NCI-H524 (cell line): ENCODE measurements at regions not wholly inside any gene's neighbourhood (a gene's known extent, or its start where the extent isn't known, plus 50 kb on each side); places are given as distances from the start of the nearest gene placed in this dataset.

Source experiments
- DNase-seq, 2 experiments: peaks; one replicate each; lab custom pipeline; 2025; lab: John Stamatoyannopoulos, UW

GRCh38 chr5:73339051-73339575 is 109.5 kb downstream of the FOXD1 start:
- DNase-seq: no peak

GRCh38 chr5:73338256-73339050 is 110.1 kb downstream of the FOXD1 start:
- DNase-seq: no peak

DNA sequence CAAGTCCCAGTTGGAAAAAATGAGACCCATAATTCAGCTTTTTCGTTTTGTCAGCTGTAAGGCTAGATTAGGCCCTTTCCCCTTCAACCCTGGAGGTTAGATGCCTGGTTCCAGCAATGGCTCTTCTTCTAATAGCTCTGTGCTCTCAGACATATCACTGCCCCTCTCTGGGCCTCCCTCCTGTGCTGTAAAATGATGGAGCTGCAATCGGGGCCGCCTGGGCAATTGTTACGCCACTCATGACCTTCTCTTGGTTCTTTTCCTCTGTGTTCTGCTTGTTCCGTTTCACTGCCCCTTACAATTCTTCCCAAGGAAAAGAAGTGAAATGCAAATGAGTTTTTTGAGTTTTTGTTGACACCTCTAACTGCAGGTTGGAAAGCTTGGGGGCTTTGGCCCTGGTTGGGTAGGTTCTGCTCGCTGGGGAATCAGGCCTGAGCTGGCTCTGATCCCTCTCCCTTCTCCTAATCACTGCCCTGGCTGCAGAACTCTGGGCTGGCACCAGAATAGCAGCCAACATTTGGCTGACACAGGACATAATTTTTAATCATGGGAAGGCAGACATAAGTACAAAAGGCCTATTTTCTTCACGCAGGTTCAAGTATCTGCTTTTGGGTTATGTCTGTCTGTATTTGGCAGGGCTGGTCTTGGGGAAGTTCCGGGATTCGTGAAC is 110.9 kb downstream of the FOXD1 start:
- no peak for DNase-seq

- DNase-seq: peak; percentile 32 to 72
Observed at GRCh38 chr5:73336366-73336765, 112.2 kb downstream of the FOXD1 start.

DNA sequence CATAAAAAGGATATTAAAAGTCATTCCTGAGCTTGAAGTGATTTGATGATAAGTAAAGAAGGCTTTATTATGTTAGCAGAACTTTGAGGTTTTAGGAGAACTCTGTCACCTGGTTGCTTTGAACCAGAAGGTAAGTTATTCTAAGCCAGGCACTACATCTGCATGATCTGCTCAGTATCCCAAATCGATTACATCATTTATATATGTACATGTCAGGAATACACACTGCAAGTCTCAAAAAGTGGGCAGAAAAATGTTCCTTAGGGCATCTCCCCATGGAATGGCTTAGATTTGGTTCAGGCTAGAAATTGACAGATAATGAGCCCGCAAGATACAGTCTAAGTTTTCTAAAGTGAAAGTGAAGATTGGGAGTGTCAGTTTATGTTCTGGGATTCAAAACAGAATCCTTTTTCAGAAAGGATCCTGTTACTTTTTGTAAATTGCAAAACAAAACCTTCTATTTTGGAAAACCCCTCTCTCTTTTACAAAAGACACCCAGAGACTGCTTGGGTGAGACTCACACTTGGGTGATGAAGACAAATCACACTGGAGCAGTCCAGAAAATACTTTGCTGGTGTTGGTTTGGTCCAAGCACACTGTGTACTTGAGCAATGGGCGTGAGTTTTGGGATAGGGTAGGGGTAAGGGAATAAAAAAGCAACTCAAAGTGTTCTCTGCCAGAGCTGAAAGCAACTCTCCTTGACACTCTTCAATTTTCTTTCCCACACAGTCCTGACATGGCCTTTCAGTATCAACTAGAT is 114.5 kb downstream of the FOXD1 start:
- no peak for DNase-seq

DNA sequence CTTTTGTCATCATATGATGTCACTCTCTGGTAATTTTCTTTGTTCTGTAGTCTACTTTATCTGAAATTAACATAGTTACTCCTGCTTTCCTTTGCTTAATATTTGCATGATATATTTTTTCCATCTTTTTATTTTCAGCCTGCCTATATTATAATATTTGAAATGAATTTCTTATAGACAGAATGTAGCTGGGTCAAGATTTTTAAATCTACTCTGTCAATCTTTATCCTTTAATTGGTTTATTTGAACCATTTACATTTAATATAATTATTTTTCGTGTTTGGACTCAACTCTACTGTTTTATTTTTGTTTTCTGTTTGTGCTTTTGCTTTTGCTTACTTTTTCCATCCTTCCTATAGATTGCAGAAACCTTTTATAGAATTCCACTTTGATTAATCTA is 118.0 kb downstream of the FOXD1 start:
- DNase-seq: no peak

GRCh38 chr5:73328640-73329039 is 119.9 kb downstream of the FOXD1 start:
- DNase-seq: no peak

GRCh38 chr5:73327908-73328455 is 120.6 kb downstream of the FOXD1 start:
- no peak for DNase-seq

- DNase-seq: no peak
Observed at GRCh38 chr5:73325546-73325945, 123.0 kb downstream of the FOXD1 start.

- no peak for DNase-seq
Observed at GRCh38 chr5:73323466-73323865, 125.1 kb downstream of the FOXD1 start.

DNA sequence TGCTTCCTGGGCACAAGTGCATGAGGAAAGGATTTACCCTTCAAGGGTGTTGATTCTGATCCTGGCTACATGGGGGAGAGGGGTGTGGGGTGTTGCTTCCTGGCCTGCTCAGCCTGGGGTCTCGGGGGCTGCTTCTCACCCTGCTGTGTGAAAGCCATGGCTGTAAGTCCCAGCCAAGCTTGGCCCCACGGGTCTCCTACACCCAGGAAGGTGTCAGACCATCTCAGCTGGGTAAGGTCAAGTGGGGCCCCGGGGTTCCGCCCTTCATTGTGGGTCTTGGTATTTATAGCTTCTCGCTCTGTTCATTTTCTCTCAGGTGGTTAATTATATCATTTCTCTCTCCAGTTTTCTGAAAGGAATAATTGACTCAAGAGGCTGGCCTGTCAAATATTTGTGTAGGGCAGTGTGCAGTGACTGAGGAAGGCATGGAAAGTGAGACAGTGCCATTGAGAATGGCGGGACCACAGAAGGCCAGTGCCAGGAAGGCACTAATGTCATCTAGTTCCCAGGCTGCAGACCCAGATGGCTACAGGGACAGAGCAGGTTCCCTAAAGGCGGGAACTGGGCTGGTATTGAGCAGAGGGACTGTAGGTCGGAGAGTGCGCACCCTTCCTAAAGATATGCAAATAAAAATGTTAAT is 126.0 kb downstream of the FOXD1 start:
- DNase-seq: no peak

GRCh38 chr5:73321757-73322436 is 126.7 kb downstream of the FOXD1 start:
- peak in 1 of 2 experiments; percentile 7 for DNase-seq

DNA sequence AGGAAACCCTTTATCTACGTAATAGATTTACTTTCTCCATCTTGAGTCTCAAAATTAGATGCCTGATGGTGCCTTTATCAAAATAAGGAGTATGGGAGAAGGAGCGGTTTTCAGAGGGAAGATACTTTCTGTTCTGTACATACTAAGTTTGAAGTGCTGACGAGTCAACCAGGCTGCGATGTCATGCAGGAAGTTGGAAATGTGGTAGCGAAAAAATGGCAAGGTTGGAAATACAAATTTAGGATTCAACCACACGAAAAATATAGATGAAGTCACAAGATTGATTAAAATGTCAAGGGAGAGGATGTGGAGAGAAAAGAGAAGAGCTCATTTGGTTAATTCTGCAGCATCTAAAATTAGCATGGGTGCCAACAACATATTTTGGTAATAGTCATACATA is 129.5 kb downstream of the FOXD1 start:
- DNase-seq: no peak

DNA sequence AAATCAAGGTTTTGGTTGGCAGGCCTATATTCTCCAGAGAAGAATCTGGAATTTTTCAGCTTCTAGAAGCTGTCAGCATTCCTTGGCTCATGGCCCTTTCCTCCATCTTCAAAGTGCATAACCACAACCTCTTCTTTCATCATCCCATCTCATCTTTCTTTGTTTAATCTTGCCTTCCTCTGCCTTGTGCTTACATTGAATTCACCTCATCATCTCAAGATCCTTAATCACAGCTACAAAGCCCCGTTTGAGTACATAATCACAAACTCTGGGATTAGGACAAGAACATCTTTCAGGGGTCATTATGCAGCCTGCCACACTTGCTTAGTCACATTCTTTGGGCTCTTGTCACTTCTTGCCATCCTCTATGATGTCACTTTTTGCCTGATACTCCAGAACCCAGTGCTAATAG is 130.3 kb downstream of the FOXD1 start:
- DNase-seq: no peak

DNA sequence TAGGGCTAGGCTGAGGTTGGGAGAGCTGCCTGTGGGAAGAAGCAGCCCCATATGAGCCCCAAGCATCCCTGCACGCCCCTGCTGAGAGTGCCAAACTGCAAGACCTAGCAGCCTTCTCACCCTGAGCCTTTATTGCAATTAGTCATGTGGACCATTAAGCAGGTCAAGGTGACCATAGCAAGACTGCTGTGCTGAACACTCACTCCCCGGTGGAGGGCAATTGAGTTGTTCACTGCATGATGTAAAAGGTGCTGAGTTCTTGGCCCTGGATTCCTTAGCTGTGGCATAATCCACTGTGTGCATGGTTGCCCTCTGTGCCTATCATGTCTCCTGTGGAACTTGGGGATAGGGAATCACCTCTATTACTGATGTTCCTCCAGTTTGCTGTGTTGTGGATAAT is 131.1 kb downstream of the FOXD1 start:
- DNase-seq: no peak

GRCh38 chr5:73314395-73315257 is 134.0 kb downstream of the FOXD1 start:
- no peak for DNase-seq

DNA sequence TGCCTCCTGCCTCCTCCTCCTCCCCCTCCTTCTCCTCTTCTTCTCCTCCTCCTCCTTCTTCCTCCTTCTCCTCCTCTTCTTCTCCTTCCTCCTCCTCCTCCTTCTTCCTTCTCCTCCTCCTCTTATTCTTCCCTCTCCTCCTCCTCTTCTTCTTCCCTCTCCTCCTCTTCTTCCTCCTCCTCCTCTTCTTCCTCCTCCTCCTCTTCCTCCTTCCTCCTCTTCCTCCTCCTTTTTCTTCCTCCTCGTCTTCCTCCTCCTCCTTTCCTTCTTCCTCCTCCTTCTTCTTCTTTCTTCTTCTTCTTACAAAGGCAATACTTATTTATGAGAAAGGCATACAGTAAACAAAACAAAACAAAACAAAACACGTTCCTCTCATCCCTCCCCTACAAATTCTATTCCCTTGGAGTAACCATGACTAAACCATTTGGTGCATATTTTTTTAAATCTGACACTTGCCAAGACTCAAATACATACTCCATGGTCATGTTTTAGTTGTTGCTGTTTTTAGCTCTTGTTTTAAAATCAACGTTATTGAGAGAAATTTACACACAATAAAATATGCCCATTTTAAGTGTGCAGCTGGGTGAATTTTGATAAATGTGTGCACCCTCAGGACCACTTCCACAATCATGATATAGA is 135.6 kb downstream of the FOXD1 start:
- DNase-seq: no peak

DNA sequence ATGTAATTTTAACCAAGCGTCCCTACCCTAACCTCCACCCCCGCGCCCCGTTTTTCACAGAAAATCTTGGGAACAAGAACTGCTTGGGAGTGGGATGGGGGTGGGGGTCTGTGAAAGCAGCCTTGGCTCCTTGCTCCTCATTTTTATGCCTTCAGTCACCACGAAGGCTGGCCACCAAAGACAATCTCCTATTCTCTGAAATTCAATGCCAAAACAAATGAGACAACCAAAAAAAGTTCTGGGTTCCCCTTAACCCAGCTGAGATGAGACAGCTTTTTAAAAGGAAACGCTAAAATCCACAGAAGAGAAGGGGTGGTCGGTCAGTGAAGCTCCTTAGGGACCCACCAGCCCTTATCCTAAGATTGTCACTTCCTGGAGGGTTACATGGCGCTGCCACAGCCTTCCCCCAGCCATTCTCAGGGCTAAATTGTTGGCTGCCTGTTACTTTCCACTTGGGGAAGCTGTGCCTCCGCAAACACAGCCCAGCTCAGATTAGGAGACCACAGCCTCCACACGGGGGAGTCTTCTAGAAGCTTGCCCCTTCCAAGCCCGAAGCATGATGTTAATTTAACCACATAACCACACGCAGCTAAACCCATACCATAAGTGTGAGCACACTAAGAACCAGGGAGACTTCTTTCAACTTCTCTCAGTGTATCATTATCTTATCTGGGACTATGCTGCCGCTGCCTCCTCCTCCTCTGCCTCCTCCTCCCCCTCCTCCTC is 136.3 kb downstream of the FOXD1 start:
- DNase-seq: peak in 1 of 2 experiments; percentile 49
